Stimulated activated CD8-positive, alpha-beta memory T cell treated with anti-CD3 and anti-CD28 coated beads, Interleukin-2, amount 100 ng/mL, for 1 hour (primary cell): ENCODE measurements at regions not wholly inside any gene's neighbourhood (a gene's known extent, or its start where the extent isn't known, plus 50 kb on each side); places are given as distances from the start of the nearest gene placed in this dataset.

Experiments
- DNase-seq, 2 donors: peaks; one replicate each; pipeline ENCODE4 v3.0.0-alpha.2; 2020; ENCODE audit warnings: low read depth in 2 of 2

GRCh38 chr5:159456261-159456660, 126.0 kb upstream of the IL12B start:
- no peak for DNase-seq

- no peak for DNase-seq
Observed at GRCh38 chr5:159456722-159457465, 126.6 kb upstream of the IL12B start.

GRCh38 chr5:159458217-159458711, 128.0 kb upstream of the IL12B start:
- DNase-seq: no peak

GRCh38 chr5:159459132-159459627, 128.9 kb upstream of the IL12B start:
- no peak for DNase-seq

DNA sequence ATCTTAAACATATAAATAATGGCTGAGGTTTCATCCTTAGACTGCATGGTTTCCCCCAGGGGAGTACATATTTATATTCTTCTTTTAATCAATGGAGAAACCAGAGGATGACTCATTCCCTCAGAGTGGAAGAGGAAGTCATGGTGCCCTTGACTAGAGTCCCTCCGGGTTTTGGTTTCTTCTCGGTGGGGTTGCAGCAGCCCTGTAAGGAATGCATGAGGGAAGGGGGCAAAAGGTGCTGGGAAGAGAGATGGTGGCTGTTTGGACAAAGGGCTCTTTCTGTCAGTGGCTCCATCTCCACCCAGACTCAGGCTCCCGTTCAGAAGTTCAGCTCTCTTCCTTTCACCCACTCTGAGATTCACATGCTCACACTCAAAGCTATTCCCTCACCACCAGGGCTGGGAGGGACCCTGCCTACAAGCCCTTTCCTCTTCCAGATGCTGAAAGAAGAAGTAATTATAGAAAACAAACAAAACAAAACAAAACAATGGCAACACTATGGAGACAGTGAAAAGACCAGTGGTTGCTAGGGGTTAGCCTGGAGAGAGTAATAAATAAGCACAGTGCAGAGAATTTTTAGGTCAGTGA, 129.8 kb upstream of the IL12B start:
- no peak for DNase-seq

DNA sequence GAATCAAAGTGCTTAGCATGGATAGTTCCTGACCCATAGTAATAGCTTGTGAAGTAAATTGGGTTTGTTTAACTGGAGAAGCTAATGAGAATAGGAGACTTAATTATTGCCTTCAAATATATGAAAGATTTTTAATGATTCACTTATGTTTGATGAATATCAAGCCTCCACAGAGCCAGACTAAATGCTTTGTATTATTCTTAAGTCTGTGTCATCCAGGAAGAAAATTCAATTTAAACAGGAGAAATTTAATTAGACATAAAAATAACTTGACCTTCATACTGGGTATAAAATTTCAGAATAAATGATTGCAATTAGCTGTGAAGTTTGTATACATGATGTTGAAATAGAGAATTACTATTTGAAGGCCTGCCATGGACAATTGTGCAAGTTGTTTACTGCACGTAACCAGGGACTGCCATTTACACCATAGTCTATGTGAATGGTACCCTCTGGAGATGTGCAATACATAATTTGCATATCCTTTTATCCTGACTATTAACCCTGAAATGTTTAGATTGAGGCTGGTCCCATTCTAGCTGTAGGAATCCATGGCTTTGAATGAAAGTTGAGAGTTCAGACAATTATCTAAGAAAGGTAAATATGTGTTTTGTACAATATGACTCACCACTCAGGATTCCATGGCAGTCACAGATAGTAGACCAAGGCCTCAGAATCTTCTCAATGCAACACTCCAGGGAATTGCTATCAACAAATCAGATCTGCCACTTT, 133.5 kb upstream of the IL12B start:
- no peak for DNase-seq

DNA sequence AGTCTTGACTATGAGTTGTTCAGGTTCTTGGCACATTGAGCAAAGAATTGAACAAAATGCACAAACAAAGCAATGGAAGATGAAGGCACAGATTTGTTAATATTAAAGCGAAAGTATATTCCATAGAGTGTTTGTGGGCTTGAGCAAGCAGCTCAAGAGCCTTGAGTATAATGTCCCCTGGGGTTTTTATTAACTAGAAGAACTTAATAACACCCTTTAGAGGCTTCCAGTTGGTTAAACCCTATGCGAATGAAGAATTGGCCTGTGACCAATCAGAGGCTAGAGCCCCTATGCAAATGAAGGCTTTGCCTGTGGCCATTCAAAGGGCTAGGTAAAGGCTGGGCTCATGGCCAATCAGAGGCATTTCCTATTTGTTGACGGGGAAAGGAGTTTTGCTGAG, 135.3 kb upstream of the IL12B start:
- no peak for DNase-seq

GRCh38 chr5:159467666-159468065, 137.4 kb upstream of the IL12B start:
- no peak for DNase-seq

GRCh38 chr5:159469496-159470372, 139.4 kb upstream of the IL12B start:
- DNase-seq: peak in 1 of 2 donors; percentile 23

GRCh38 chr5:159471904-159472303, 141.6 kb upstream of the IL12B start:
- no peak for DNase-seq

- DNase-seq: no peak
Observed at GRCh38 chr5:159475026-159475425, 144.7 kb upstream of the IL12B start.

GRCh38 chr5:159478950-159479349, 148.7 kb upstream of the IL12B start:
- no peak for DNase-seq

DNA sequence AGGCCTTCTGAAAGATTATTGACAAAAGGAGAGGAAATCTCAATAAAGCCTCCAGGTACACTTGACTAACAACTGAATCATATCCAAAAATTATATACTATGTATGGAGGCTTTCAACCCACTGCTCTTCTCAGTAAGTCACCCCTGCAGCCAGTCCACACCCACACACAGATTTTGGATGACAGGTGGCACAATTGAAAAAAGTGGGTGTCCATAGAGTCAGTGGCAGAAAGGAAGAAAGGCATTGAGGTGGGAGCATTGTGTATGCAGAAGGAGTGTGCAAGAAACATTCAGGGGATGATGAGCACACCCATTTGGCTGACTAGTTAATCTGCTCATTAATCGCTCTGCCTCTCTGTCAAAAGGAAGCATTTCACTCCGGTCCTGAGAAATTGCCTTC, 150.6 kb upstream of the IL12B start:
- DNase-seq: no peak

DNA sequence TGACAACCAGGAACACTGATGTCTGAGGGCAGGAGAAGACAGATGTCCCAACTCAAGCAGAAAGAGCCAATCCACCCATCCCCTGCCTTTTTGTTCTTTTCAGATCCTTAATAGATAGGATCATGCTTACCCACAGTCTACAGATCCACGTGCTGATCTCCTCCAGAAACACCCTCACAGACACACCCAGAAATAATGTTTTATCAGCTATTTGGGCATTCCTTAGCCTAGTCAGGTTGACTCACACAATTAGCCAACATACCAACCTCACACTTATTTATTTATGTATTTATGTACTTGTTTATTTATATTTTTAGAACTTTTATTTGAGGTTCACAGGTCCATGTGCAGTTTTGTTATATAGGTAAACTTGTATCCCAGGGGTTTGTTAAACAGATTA, 151.5 kb upstream of the IL12B start:
- DNase-seq: no peak

DNA sequence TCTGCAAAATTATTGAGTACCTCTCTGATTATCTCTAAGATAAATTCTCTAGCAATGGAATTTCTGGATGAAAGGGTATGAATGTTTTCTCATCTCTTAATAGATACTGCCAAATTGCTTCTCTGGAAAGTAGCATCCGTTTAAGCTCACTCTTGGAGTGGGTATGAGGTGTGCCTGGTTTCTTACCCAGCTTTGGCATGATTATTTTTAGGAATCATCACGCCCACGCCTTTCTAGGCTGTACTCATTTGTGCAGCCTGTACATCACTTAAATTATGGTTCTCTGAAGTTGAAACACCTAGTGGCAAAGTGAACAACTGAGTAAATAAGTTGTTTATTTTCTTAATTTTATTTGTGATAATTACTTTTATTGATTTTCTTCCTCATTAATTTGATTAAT, 156.5 kb upstream of the IL12B start:
- no peak for DNase-seq

DNA sequence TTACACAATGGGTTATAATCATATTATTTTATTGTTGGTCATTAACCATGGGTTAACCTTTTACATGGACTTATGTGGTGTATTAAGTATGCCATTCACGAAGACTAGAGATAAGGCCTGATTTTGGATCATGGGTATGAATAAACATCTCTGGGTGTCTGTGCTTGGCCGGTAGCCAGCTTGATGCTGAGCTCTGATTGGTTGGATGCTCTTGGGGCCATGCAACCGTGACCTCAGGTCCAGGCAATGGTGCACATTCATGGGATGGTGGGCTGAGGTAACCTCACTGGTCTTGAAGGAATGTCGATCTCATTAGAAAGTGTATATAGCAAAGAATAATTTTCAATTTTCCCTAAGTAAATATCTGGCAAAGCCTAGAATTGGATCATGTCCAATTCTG, 158.2 kb upstream of the IL12B start:
- DNase-seq: no peak

GRCh38 chr5:159489779-159490178, 159.5 kb upstream of the IL12B start:
- DNase-seq: no peak

DNA sequence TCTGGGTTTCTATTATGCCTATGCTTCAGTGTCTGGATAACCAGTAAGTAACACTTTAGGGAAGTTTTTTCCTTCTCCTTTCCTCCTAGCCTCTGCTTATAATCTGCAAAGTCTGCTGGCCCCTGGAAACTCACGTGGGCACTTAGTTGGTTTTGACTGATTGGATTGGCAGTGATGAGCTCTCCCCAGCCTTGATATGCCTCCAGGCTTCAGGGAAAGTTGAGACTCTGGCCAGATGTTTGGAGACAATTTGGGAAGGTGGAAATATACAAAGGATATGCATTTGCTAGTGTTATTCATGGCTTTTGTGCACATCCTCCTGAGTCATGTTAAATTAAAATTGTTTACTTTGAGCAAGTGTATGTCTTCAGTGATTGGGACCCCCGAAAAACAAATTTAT, 160.2 kb upstream of the IL12B start:
- DNase-seq: no peak

DNA sequence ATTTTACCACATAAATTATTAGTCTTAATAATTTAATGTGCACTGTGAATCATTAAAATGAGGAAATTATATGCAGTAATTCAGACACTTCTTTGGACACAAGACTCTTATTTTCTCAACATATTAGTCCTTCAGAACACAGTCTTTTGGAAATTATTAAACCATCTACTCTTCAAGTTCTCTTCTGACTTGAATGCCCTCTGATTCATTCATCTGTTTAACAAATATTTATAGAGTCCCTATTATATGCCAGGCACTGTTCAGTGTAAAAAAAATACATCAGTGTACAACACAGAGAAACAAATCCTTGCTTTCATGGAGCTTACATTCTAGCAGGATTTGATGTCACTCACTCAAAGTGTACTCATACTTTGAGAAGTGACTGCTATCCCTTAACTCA, 163.4 kb upstream of the IL12B start:
- DNase-seq: no peak

- no peak for DNase-seq
Observed at GRCh38 chr5:159496773-159497172, 166.5 kb upstream of the IL12B start.

- no peak for DNase-seq
Observed at GRCh38 chr5:159497221-159497620, 166.9 kb upstream of the IL12B start.

DNA sequence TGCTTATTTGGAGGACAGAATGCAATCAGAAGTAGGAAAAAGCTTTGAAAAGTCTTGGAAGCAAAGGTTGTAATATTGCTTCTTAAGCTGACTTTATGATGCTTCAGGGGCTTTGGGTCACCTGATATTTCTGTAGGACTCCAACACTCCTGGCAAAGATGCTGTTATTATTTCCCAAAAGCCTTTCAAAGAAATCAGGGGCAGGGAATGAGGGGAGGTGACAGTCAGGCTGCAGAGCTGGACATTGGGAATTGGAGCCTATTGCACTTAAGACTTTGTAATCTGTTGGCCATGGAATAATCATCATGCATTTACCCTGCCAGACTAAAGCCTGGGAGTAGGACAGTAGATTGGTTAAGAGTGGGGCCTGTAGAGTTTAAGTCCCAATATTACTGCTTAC, 168.3 kb upstream of the IL12B start:
- DNase-seq: no peak
